Mesothelial cell of epicardium (in vitro differentiated cells): ENCODE measurements at regions not wholly inside any gene's neighbourhood (a gene's known extent, or its start where the extent isn't known, plus 50 kb on each side); places are given as distances from the start of the nearest gene placed in this dataset.

ENCODE experiments used
- DNase-seq, 2 experiments: peaks; one replicate each; pipeline ENCODE4 v3.0.0; 2021; ENCODE audit warnings: low spot score in 2 of 2; ENCODE audit not compliant: unreplicated experiment in 2 of 2
- H3K27ac Mint-ChIP-seq: 2 replicates; pipeline ENCODE4 v1.8.0; 2021; ENCODE audit warnings: mixed read lengths
- H3K27me3 Mint-ChIP-seq: 2 replicates; pipeline ENCODE4 v1.8.0; 2021; ENCODE audit warnings: low read depth, mixed read lengths
- H3K36me3 Mint-ChIP-seq: 2 replicates; pipeline ENCODE4 v1.8.0; 2021; ENCODE audit warnings: mixed read lengths
- H3K4me1 Mint-ChIP-seq: 2 replicates; pipeline ENCODE4 v1.8.0; 2021; ENCODE audit warnings: mixed read lengths
- H3K4me3 Mint-ChIP-seq: 2 replicates; pipeline ENCODE4 v1.8.0; 2021; ENCODE audit warnings: mild to moderate bottlenecking, moderate library complexity, mixed read lengths
- H3K9me3 Mint-ChIP-seq: 2 replicates; pipeline ENCODE4 v1.8.0; 2021; ENCODE audit warnings: mixed read lengths
- CTCF ChIP-seq: fragments of 200-600 bp; sonication (generic); IDR thresholded peaks from one replicate; pipeline ENCODE4 v1.5.0; 2021; ENCODE audit warnings: antibody characterized with exemption; ENCODE audit not compliant: unreplicated experiment

DNA sequence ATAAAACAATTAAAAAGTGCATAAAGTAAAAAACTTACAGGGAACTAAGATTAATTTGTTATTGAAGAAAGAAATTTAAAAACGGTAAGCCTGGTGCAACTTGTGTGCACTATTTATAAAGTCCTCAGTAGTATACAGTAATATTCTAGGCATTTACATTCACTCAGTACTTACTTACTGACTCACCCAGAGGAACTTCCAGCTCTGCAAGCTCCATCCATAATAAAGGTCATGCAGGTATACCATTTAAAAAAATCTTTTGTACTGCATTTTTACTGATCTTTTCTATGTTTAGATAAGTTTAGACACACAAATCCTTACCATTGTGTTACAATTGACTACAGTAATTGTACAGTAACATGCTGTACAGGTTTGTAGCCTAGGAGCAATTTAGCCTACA, 51.5 kb upstream of the NXPH2 start:
- no peaks in the 10 kb centered on the region for H3K27me3 Mint-ChIP-seq
- H3K9me3 Mint-ChIP-seq = peaks cover 2% of the 10 kb centered on the region
- TF ChIP-seq CTCF = no peak
- H3K4me3 Mint-ChIP-seq = no peak overlapping the region
- peaks cover 10% of the 10 kb centered on the region for H3K4me1 Mint-ChIP-seq
- H3K36me3 Mint-ChIP-seq = no peaks in the 10 kb centered on the region
- no peak overlapping the region for H3K27ac Mint-ChIP-seq
- DNase-seq = no peak

- Mint-ChIP-seq H3K9me3 (no peaks in the 10 kb centered on the region), H3K27ac (no peak overlapping the region), H3K27me3 (no peaks in the 10 kb centered on the region), H3K4me3 (no peak overlapping the region), H3K4me1 (peaks cover 10% of the 10 kb centered on the region), H3K36me3 (no peaks in the 10 kb centered on the region)
- no peak for TF ChIP-seq CTCF
- no peak for DNase-seq
These were observed 51.0 kb upstream of the NXPH2 start for GRCh38 chr2:138831154-138831553.

GRCh38 chr2:138830547-138830946, 50.4 kb upstream of the NXPH2 start:
- no peak for TF ChIP-seq CTCF
- Mint-ChIP-seq H3K4me3 (no peak overlapping the region), H3K4me1 (peaks cover 10% of the 10 kb centered on the region), H3K27ac (no peak overlapping the region), H3K9me3 (no peaks in the 10 kb centered on the region), H3K27me3 (no peaks in the 10 kb centered on the region), H3K36me3 (no peaks in the 10 kb centered on the region)
- DNase-seq = no peak
